SH-SY5Y (cell line): ENCODE measurements at regions not wholly inside any gene's neighbourhood (a gene's known extent, or its start where the extent isn't known, plus 50 kb on each side); places are given as distances from the start of the nearest gene placed in this dataset.

ENCODE experiments used
- GATA2 ChIP-seq: IDR thresholded peaks from 2 replicates; pipeline ENCODE4 v1.6.1; 2011; ENCODE audit warnings: mild to moderate bottlenecking, low read depth, low read length
- GATA3 ChIP-seq: IDR thresholded peaks from 2 replicates; pipeline ENCODE4 v1.6.1; 2011; ENCODE audit warnings: low read depth, mild to moderate bottlenecking, low read length, moderate library complexity

DNA sequence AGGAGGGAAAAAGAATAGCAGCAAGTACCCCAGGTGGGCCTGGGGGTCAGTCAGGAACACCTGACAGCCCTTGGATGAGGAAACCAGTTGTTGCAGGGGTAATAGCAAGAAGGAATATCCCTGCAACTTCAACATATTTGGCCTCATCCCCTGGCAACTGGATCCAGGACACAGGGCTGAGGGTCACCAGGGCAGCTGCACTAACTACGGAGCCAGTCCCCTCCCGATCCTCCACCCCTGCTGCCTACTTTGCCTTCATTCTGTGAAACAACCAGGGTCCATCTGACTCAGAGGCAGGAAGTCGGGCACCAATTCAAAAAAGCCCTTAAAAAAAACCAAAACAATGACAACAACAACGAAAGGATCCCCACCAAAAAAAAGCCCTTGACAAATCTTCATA, 52.9 kb downstream of the FRMPD3 start:
- TF ChIP-seq GATA2, result no peak
- TF ChIP-seq GATA3, result no peak

DNA sequence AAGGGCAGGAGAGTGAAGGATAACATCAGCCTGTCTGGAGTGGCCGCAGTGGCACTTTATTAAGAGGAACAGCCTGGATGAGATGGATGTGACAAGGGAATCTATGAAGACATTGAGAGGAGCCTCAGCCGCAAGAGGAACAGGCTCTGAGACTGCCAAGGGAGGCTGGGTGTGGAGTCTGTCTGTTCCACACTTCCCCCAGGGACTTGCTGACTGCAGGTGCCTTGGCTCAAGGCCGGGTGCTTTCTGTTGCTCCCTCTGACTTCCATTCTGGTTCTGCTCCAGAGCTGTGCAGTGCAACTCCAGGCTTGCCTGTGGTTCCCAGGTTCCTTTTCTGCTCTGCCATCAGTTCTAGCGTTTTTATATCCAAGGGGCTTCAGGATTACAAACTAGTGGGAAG, 54.6 kb downstream of the FRMPD3 start:
- TF ChIP-seq GATA2 (no peak), GATA3 (no peak)

DNA sequence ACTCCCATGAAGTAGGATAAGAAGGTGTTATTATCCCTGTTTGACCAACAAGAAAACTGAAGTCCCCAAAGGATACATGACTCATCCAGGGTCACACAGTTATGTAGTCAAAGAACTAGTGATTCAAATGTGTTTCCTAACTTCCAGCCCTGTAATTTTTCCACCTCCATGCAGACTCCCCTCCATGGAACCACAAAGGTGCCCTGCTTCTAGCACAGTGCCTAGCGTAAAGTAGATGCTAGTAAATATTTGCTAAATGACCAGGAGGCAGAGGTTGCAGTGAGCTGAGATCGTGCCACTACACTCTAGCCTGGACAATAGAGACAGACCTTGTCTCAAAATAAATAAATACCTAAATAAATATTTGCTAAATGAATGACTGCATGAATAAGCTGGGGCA, 55.8 kb downstream of the FRMPD3 start:
- no peak for TF ChIP-seq GATA3

DNA sequence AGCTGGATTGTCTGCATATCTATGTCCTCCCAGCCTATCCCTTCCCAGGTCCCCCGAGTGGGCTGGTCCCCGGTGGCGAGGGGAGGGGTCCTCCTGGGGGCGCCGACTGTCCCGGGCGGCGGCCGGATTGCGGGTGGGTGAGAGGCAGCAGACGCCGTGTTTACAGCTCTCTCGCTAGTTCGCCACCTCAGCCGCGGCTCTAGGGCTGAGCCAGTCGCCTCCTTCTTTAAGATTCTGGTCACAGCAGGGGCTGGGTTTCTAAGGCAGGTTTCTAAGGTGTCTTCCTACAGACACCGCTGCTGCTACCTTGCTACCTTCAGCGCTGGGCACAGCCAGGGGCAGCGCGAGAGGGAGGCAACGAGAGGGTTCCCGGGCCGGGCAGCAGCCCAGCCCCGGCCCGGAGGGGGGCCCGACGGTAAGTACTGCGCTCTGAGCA, 57.2 kb downstream of the FRMPD3 start:
- TF ChIP-seq GATA2, result no peak
- no peak for TF ChIP-seq GATA3

DNA sequence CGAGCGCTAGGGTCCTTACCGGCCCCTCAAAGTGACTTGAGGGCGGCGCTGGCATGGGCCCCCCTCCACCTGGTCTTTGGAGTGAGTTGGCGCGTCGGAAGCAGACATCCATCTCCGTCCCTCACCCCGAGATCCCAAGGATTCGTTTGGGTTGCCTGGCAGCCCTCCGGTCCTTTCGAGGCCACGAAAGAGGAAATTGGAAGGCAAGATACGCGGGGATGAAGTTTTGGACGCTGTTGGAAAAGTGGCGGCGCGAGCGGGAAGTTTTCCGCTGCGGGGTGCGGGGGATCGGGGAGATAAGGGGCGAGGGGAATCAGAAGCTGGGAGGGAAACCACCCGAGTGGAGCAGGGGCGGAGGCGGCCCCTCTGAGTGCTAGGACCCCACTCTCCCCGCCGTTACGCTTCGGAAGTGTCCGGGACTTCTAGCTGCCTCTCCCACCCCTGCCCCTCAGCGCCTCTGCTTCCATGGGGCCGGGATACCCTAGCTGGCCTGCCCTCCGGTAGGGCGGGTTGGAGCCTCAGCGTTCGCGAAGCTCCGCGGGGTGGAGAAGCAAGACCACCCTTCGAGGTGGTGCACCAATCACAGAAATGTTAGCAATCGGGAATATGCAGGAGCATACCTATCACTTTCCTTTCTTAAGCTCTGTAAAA, 57.8 kb downstream of the FRMPD3 start:
- no peak for TF ChIP-seq GATA3
- TF ChIP-seq GATA2, result no peak

DNA sequence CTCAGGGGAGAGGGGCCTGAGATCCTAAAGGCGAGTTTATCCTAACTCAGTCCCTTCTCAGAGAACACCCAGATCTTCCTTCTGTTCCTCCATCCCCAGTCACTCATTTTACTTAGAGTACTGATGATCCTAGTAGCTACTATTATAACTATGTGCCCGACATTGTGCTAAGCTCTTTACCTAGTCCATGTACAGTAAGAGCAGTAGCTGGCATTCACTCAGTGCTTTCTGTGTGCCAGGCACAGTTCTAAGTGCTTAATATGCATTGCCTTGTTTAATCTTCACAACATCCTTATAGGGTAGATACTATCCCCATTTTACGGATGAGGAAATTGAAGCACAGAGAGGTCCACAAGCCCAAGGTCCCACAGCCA, 58.3 kb downstream of the FRMPD3 start:
- TF ChIP-seq GATA2 (no peak), GATA3 (no peak)

DNA sequence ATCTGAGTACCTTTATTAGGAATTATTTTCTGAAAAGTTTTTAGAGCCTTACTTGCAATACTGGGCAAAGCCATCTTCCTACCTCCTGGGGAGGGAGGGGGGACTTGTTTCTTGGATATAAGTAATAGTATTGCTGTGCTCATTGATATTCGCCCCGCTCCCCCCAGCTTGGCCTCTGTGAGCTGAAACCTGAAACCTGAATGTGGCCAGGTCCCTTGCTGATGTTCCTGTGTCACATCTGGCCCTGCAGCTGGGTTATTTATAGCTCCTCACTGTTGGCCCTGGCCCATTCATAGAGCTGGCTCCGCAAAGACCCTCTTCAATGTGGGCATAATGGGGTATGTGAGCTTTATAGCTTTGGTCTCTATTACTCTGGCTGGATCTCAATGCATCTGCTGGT, 59.5 kb downstream of the FRMPD3 start:
- TF ChIP-seq GATA3 (no peak), GATA2 (no peak)

DNA sequence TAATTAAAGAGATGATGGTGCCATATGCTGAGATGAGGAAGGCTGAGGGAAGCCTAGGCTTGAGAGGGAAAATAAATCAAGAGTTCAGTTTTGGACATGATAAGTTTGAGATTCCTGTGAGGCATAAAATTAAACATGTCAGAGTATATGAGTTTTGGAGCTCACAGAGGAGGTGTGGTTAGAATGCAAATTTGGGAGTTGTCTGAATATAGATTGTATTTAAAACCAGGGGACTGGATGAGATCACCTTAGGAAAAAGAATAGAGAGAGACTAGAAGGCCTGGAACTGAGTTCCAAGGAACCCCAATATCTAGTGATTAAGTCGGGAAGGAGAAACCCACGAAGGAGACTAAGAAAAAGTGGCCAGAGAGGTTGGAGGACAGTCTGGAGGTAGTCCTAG, 65.5 kb downstream of the FRMPD3 start:
- no peak for TF ChIP-seq GATA3
- TF ChIP-seq GATA2, result no peak

DNA sequence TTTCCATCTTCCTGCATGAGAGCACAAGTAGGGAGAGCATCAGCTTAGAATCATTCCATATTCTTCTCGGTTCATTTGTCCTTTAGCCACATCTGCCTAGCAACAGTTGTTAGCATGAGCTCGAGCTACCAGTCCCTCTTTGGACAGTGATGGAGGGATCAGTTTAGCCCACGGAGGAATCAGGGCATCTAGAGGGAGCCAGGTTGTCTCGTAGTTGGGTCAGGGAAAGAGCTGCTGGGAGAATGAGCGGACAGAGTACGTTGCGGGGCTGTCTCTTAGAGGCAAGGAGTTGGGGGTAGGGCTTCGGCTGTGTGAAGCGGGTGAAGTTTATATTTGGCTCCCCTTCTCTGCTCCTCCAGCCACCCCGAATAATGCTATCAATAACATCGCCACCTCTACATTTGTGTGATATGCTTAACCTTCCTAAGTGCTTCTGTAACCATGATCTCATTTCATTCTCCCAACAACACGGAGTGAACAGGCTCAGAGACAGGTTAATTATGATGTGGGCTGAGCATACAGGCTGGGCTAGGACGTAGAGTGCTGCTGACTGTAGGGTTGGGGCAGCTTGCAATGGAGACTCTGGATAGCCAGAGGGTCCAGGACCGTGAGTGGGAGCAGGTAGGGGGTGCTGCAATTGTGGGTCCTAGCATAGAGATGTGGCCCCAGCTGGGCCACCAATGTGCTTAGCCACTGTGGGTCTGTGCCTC, 72.6 kb downstream of the FRMPD3 start:
- no peak for TF ChIP-seq GATA2
- no peak for TF ChIP-seq GATA3

DNA sequence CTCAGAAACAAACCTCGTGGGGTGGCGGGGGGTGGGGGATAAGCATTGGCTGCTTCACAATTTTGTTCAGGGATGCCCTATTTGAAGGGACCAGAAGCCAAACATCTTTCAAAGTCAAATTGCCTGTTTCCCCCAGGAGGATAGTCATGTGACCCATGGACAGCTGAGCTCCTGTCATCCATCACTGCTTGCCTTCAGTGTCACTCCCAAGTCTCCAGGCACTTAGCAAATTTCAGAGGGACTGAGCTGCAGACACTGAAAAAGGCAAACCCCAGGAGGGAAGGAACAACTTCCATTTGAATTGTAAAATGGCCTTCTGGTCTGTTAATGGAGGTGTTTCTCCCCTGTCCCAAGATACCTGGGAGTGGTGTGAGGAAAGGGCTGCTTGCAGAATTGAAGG, 73.4 kb downstream of the FRMPD3 start:
- TF ChIP-seq GATA2 (no peak), GATA3 (no peak)

DNA sequence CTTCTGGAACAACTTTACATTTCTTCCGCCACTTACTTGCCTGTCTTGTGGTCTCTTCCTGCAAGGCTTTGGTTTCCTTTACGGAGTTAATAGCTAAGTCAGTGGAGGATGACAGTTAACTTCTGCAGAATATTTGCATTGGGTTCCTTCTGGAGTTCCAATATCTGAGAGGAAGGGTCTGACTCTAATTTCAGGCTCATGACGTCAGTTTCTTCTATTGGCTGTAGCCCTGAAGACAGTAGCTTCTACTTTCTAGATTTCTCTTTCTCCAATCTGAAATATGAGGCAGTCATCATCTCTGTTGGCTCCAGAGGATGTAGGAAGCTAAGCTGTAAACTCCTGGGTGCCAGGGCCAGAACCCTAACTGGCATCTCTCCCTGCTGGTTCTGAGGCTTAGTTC, 76.7 kb downstream of the FRMPD3 start:
- TF ChIP-seq GATA3 (no peak), GATA2 (no peak)

DNA sequence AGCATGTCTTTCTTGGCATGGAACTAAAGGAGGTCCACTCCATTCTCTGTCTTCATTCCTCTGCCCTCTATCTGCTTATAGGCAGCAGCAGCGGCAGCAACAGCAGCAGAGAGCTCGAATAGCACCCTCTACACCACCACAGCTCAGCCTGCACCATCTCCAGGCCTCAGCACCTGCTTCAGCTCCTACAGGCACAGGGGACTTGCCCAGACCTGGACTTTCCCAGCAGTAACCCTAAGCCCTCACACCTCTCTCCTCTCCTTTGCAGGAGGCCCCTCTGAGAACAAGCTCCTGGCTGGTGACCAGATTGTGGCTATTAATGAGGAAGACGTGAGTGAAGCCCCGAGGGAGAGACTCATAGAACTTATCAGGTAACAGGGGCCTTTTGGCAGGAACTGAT, 80.7 kb downstream of the FRMPD3 start:
- no peak for TF ChIP-seq GATA2
- no peak for TF ChIP-seq GATA3

DNA sequence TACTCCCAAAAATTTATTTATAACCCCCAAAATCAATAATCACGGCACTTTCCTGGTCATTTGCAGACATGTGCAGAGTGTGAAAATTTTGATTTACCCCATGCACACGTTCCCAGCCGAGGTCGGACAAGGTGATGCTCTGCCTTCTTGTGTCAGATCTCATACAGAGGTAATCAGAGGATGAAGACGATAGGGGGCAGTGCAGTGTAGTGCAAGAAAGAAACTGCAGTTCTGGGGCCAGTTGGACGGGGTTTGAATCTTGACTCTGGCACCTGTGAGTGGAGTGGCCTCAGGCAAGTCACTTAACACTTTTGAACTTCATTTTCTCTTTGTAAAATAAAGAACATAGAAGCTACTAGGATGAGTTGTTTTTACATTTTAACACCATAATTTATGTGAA, 88.4 kb downstream of the FRMPD3 start:
- TF ChIP-seq GATA3 (no peak), GATA2 (no peak)

DNA sequence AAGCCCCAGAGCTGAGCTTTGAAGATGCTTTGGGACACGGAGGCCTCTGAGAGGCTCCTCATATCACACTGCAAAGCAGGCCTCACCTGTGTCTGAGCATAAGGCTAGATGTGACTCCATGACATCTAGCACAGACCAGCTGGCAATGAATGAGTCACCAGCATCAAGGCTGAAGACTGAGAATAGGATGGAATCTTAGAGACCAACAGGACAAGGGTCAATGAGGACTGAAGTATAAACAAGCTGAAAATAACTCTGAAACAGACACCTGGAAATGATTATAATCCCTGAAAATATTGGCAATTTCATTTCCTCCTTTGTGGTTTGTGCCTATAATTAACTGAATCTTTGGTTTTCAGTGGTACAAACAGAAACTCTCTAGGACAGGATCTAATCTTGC, 87.1 kb upstream of the PRPS1 start:
- no peak for TF ChIP-seq GATA3
- no peak for TF ChIP-seq GATA2

DNA sequence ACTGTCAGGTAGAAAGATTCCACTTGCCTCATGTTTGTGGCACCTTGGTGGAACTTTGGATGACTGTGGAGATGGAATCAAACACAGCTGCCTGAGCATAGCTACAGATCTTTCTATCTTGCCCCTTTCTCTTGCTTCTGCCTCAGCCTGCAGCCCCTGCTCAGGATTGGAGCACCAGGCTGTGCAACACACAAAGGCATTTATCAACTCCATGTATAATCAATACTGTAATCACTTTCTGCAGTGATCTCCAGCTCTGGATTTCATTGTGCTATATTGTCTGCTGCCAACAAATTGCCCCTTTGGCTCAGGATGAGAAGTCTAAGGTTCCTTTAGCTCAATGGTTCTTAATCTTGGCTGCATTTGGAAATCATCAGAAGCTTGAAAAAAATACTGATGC, 86.3 kb upstream of the PRPS1 start:
- no peak for TF ChIP-seq GATA2
- TF ChIP-seq GATA3, result no peak

DNA sequence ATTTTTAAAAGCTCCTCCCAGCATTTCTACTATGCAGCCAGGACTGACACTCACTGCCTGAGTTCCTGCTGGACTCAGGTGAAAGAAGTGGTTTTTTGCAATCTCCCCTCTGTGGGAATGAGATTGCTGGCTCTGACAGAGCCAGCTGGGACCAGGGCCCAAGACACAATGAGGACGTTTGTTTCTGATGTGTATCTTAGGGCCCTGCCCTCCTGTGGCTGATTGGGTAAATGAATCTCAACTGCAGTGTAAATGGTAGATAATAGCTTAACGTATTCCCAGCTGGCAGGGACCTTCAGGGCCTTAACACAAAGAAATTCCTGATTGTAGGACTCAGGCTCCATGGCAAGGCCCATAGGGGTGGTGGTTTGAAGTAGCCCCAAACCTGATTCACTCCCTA, 85.8 kb upstream of the PRPS1 start:
- TF ChIP-seq GATA3, result no peak
- 0 out of 2 replicates have a peak, but pooled peaks have one; percentile 12 for TF ChIP-seq GATA2

DNA sequence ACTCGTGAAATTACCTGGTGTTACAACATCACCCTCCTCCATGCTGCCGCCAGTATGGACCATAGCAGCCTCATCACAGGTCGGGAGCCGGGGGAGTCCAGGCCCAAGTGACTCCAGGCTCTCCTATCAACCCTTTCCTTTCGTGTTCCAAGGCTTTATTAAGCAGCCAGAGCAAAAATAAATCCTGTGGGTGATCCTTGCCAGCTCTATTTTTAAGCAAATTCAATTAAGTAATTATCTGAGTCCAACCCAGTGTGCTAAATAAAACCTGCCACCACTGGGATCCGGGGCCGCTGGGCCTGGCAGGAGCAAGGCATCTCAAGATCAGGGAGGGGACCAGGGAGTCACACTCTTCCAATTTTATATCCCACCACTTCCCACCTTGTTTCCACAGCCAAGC, 80.7 kb upstream of the PRPS1 start:
- TF ChIP-seq GATA2 (no peak), GATA3 (no peak)

DNA sequence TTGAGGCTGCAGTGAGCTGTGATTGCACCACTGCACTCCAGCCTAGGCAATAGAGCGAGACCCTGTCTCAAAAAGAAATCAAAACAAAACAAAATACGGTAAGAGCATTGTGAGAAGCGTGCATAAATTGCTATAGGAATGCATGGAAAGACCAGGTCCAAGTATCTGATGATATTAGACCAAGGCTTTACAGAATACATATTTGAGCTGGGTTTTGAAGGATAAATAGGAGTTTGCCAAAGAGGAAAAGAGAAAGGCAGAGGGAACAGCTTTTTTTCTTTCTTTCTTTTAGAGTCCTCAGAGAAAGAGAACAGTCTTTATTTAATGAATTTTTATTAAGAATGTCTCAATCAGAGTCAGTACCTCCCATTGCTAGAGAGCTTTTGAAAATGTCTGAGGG, 79.5 kb upstream of the PRPS1 start:
- TF ChIP-seq GATA3 (no peak), GATA2 (no peak)
